ENCODE measurements at regions not wholly inside any gene's neighbourhood (a gene's known extent, or its start where the extent isn't known, plus 50 kb on each side); places are given as distances from the start of the nearest gene placed in this dataset.

DNA sequence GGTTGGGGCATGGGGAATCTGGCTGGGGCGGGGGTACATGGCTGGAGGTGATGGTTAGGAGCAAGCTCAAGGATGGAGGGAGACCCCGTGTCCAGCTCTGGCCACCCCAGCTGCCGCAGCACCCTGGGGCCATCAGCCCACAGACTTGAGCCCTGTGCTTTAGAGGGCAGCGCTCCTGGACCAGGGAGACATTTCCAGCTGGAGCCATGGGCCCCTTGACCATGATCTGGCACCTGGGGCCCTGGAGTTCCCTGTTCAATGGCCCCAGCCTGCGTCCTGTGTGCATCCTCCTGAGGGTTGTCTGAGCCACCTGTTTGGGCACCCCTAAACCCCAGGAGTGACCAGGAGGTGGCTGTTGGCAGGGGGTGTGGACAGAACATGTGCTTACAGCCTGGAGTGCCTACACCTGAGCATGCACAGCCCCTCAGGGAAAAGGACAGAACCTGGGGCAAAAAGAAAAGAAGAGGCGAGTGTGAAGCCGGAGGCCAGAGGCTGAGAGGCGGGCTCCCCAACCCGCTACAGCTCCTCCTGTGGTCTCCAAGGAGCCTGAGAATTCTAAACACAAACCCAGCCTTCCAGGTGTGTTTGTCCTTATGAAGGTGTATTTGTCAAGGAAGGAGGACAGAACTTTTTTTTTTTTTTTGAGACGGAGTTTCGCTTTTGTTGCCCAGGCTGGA, 126.7 kb downstream of the C9orf50 start:
- Histone ChIP-seq H3K4me1 (ENCODE audit: insufficient read depth, insufficient read length) (peaks cover 59% of the 10 kb centered on the region), H3K9me3 (ENCODE audit: insufficient read depth, low read length) (no peaks in the 10 kb centered on the region), H3K27me3 (ENCODE audit: insufficient read depth, insufficient read length) (no peaks in the 10 kb centered on the region), H3K9ac (ENCODE audit: insufficient read length, low read depth) (peak overlapping the region; percentile 53), H3K4me3 (ENCODE audit: insufficient read length, low read depth) (no peak overlapping the region), H3K36me3 (ENCODE audit: insufficient read depth, insufficient read length, low read length) (peaks cover 11% of the 10 kb centered on the region)
- TF ChIP-seq ZNF274 (IDR thresholded peaks at IDR 0.05; ENCODE audit: low read depth, low read length) = no peak
- TF ChIP-seq SUZ12 (IDR thresholded peaks at IDR 0.05; ENCODE audit: extremely low read depth, insufficient read depth, insufficient read length) = no peak
- no peak for TF ChIP-seq YY1 (IDR thresholded peaks at IDR 0.05; ENCODE audit: insufficient read depth, insufficient read length)
- DNase-seq (ENCODE audit: low read depth, low spot score) = no peak

DNA sequence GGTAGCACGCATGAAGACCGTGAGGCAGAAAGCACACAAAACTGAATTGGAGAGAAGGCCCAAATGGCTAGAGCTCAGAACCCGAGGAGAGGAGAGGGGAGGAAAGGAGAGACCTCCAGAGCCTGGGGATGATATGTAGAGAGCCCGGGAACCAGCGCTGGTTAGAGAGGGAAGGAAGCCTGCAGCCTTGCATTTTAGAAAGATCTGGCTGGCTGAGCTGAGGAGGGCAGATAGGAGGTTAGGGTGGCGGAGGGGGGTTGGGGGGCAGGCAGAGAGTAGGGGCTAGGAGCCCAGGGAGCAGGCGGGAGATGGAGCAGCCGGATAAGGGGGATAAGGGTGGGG, 127.2 kb downstream of the C9orf50 start:
- no peaks in the 10 kb centered on the region for H3K27me3 ChIP-seq (ENCODE audit: insufficient read depth, insufficient read length)
- no peak for TF ChIP-seq SUZ12 (IDR thresholded peaks at IDR 0.05; ENCODE audit: extremely low read depth, insufficient read depth, insufficient read length)
- TF ChIP-seq ZNF274 (IDR thresholded peaks at IDR 0.05; ENCODE audit: low read depth, low read length) = no peak
- no peak for TF ChIP-seq YY1 (IDR thresholded peaks at IDR 0.05; ENCODE audit: insufficient read depth, insufficient read length)
- H3K9ac ChIP-seq (ENCODE audit: insufficient read length, low read depth) = no peak overlapping the region
- no peak for DNase-seq (ENCODE audit: low read depth, low spot score)
- H3K36me3 ChIP-seq (ENCODE audit: insufficient read depth, insufficient read length, low read length) = peaks cover 9% of the 10 kb centered on the region
- H3K4me1 ChIP-seq (ENCODE audit: insufficient read depth, insufficient read length) = peaks cover 54% of the 10 kb centered on the region
- no peak overlapping the region for H3K4me3 ChIP-seq (ENCODE audit: insufficient read length, low read depth)
- H3K9me3 ChIP-seq (ENCODE audit: insufficient read depth, low read length) = no peaks in the 10 kb centered on the region

DNA sequence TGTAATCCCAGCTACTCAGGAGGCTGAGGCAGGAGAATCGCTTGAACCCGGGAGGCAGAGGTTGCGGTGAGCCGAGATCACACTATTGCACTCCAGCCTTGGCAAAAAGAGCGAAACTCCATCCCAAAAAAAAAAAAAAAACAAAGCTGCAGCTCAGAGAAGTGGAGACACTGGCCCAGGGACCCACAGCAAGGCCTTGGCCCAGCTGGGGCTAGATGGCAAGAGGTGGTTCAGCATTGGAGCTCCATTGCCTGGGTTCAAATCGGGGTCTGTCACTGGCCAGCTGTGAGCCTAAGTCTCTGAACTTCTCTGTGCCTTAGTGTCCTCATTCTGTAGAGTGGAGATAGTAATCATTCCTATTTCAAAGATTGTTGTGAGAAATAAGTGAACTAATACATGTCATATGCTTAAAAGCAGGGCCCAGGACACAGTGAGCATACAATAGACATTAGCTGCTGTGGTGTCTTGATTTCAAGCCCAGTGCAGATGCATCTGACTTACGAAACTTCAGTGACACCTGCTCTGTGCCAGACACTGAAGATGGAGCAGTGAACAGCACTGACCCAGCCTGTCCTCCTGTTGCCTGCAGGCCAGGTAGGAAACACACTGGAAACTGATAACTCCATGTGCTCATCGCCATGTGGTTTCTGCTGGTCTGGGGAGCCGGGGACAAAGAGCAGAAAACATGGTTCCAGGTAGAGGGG, 127.7 kb downstream of the C9orf50 start:
- no peak for DNase-seq (ENCODE audit: low read depth, low spot score)
- Histone ChIP-seq H3K36me3 (ENCODE audit: insufficient read depth, insufficient read length, low read length) (peaks cover 5% of the 10 kb centered on the region), H3K27me3 (ENCODE audit: insufficient read depth, insufficient read length) (no peaks in the 10 kb centered on the region), H3K9me3 (ENCODE audit: insufficient read depth, low read length) (no peaks in the 10 kb centered on the region), H3K4me1 (ENCODE audit: insufficient read depth, insufficient read length) (peaks cover 49% of the 10 kb centered on the region), H3K4me3 (ENCODE audit: insufficient read length, low read depth) (no peak overlapping the region), H3K9ac (ENCODE audit: insufficient read length, low read depth) (no peak overlapping the region)
- TF ChIP-seq ZNF274 (IDR thresholded peaks at IDR 0.05; ENCODE audit: low read depth, low read length) (no peak), YY1 (IDR thresholded peaks at IDR 0.05; ENCODE audit: insufficient read depth, insufficient read length) (no peak), SUZ12 (IDR thresholded peaks at IDR 0.05; ENCODE audit: extremely low read depth, insufficient read depth, insufficient read length) (no peak)

DNA sequence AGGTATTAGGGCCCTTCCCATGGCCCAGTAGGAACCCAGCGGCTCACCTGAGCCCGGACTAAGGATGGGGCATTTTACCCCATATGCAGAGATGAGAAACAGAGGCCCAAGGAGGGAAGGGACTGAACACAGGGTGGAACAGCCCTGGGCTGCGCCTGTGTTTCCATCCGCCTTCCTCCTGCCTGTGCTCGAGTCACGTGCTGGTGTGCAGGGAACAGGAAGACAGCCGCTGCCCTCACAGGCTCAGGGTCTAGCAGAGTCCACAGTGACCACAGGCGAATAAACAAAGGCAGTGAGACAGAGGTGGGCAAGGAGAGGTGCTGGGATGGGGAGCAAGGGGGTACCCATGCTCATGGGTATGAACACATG, 129.4 kb downstream of the C9orf50 start:
- no peak overlapping the region for H3K4me3 ChIP-seq (ENCODE audit: insufficient read length, low read depth)
- no peak for DNase-seq (ENCODE audit: low read depth, low spot score)
- no peaks in the 10 kb centered on the region for H3K9me3 ChIP-seq (ENCODE audit: insufficient read depth, low read length)
- TF ChIP-seq YY1 (IDR thresholded peaks at IDR 0.05; ENCODE audit: insufficient read depth, insufficient read length) = no peak
- TF ChIP-seq ZNF274 (IDR thresholded peaks at IDR 0.05; ENCODE audit: low read depth, low read length) = no peak
- no peak for TF ChIP-seq SUZ12 (IDR thresholded peaks at IDR 0.05; ENCODE audit: extremely low read depth, insufficient read depth, insufficient read length)
- H3K9ac ChIP-seq (ENCODE audit: insufficient read length, low read depth) = peak overlapping the region; percentile 53
- peaks cover 56% of the 10 kb centered on the region for H3K4me1 ChIP-seq (ENCODE audit: insufficient read depth, insufficient read length)
- H3K36me3 ChIP-seq (ENCODE audit: insufficient read depth, insufficient read length, low read length) = peaks cover 5% of the 10 kb centered on the region
- H3K27me3 ChIP-seq (ENCODE audit: insufficient read depth, insufficient read length) = no peaks in the 10 kb centered on the region

DNA sequence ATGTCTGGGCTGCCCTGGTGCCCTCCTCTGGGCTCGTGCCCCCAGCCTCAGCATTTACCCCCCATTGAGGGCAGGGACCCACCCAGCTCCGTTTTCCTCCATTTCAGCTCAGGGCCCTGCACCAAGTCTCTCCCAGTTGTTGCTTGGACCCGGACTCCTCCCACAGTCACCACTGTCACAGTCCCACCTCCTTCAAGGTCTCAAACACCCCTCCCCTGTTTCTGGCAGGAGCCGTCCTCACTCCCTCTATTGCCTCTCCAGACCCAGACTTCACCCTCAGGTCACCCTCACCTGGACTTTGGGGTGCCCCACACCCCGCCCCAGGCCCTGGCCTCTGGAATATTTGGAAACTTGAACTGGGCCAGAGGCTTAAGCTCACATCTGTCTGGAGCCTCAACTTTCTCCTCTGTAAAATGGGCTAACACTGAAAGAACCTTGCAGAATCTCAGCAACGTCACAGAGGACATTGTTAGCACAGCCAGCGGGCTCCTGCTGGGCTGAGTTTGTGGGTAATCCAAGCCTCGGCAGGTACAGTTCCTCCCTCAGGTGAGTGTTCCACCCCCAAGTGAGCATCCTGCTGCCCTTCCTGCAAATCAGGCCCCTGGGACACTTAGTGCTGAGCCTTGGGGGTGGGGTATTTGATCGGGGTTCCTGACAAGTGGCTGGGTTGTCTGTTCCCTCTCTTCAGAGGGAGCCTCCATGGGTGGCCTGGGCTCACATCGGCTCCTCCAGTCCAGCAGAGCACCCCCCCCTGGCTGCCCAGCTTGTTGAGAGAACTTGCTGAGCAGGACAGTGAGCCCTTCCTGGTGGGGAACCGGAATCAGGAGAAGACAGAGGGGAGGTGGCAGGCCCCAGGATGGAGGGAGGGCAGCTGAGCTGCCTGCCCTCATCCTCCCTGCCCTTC, 130.1 kb downstream of the C9orf50 start:
- Histone ChIP-seq H3K36me3 (ENCODE audit: insufficient read depth, insufficient read length, low read length) (peaks cover 5% of the 10 kb centered on the region), H3K27me3 (ENCODE audit: insufficient read depth, insufficient read length) (no peaks in the 10 kb centered on the region), H3K9ac (ENCODE audit: insufficient read length, low read depth) (peak overlapping the region; percentile 77), H3K9me3 (ENCODE audit: insufficient read depth, low read length) (no peaks in the 10 kb centered on the region), H3K4me3 (ENCODE audit: insufficient read length, low read depth) (no peak overlapping the region), H3K4me1 (ENCODE audit: insufficient read depth, insufficient read length) (peaks cover 53% of the 10 kb centered on the region)
- no peak for TF ChIP-seq ZNF274 (IDR thresholded peaks at IDR 0.05; ENCODE audit: low read depth, low read length)
- no peak for DNase-seq (ENCODE audit: low read depth, low spot score)

DNA sequence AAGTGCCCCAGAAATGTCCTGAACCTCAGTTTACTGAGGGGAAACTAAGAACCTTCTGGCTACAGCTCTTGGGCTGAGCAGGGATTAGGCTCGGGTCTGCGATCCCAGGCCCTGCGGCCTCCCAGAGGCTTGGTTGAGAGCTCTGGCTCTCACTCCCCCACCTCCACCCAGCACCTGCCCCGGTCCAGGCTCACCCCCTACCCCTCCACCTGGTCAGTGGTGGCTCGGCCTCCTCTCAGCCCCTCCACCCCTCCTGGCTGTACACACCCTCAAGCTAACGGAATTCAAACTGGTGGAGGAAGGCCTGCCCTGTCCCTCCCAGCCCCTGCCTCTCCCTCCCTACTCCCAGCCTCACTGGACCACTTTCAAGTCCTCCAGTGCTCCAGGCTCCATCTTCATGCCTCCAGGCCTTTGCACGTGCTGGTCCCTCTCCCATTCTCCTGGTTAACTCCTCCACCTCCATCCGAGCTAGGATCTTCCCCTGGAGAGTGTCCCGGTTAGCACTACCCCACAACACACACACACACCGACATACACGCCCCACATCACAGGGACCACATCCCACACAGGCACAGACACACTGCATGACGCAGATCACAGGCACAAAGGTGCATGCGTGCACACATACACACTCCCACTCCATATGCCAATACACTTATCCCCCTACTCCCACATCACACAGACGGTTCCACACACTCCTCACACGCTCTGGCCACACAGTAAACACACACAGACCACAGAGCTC, 130.9 kb downstream of the C9orf50 start:
- Histone ChIP-seq H3K9ac (ENCODE audit: insufficient read length, low read depth) (peak overlapping the region; percentile 77), H3K4me1 (ENCODE audit: insufficient read depth, insufficient read length) (peaks cover 45% of the 10 kb centered on the region), H3K4me3 (ENCODE audit: insufficient read length, low read depth) (peak overlapping the region; percentile 22), H3K9me3 (ENCODE audit: insufficient read depth, low read length) (no peaks in the 10 kb centered on the region), H3K36me3 (ENCODE audit: insufficient read depth, insufficient read length, low read length) (peaks cover 5% of the 10 kb centered on the region), H3K27me3 (ENCODE audit: insufficient read depth, insufficient read length) (no peaks in the 10 kb centered on the region)
- DNase-seq (ENCODE audit: low read depth, low spot score) = no peak
- no peak for TF ChIP-seq YY1 (IDR thresholded peaks at IDR 0.05; ENCODE audit: insufficient read depth, insufficient read length)
- TF ChIP-seq SUZ12 (IDR thresholded peaks at IDR 0.05; ENCODE audit: extremely low read depth, insufficient read depth, insufficient read length) = no peak
- TF ChIP-seq ZNF274 (IDR thresholded peaks at IDR 0.05; ENCODE audit: low read depth, low read length) = no peak
